22Rv1 (cell line): ENCODE measurements at regions not wholly inside any gene's neighbourhood (a gene's known extent, or its start where the extent isn't known, plus 50 kb on each side); places are given as distances from the start of the nearest gene placed in this dataset.

Experiments
- H3K27ac ChIP-seq: fragments of 450-650 bp; 2 replicates; pipeline ENCODE4 v1.5.1; 2017
- CTCF ChIP-seq: fragments of 450-650 bp; IDR thresholded peaks from 2 replicates; pipeline ENCODE4 v1.5.1; 2017; ENCODE audit warnings: mild to moderate bottlenecking
- ZFX ChIP-seq: fragments of 450-650 bp; IDR thresholded peaks from 2 replicates; pipeline ENCODE4 v1.6.1; 2017; ENCODE audit warnings: antibody characterized with exemption, borderline replicate concordance

- TF ChIP-seq ZFX (no peak), CTCF (no peak)
- H3K27ac ChIP-seq: no peak overlapping the region
Measured at GRCh38 chr11:134905928-134906327, 493.9 kb upstream of the B3GAT1 start.

GRCh38 chr11:134905517-134905916 is 493.5 kb upstream of the B3GAT1 start:
- TF ChIP-seq CTCF (no peak), ZFX (no peak)
- no peak overlapping the region for H3K27ac ChIP-seq

GRCh38 chr11:134904103-134904790 is 492.2 kb upstream of the B3GAT1 start:
- no peak overlapping the region for H3K27ac ChIP-seq
- no peak for TF ChIP-seq CTCF
- no peak for TF ChIP-seq ZFX

- no peak overlapping the region for H3K27ac ChIP-seq
- no peak for TF ChIP-seq CTCF
- no peak for TF ChIP-seq ZFX
Measured at GRCh38 chr11:134901955-134902918, 490.2 kb upstream of the B3GAT1 start.

- TF ChIP-seq CTCF (no peak), ZFX (no peak)
- no peak overlapping the region for H3K27ac ChIP-seq
Measured at GRCh38 chr11:134901542-134901941, 489.5 kb upstream of the B3GAT1 start.

GRCh38 chr11:134893810-134894685 is 482.0 kb upstream of the B3GAT1 start:
- no peak for TF ChIP-seq ZFX
- no peak for TF ChIP-seq CTCF
- H3K27ac ChIP-seq: no peak overlapping the region
